DMS79 (cell line): ENCODE measurements at regions not wholly inside any gene's neighbourhood (a gene's known extent, or its start where the extent isn't known, plus 50 kb on each side); places are given as distances from the start of the nearest gene placed in this dataset.

ENCODE experiments used
- DNase-seq: peaks from one replicate; lab custom pipeline; 2025; lab: John Stamatoyannopoulos, UW

GRCh38 chr11:128365044-128365443, 222.3 kb downstream of the ETS1 start:
- DNase-seq = no peak

GRCh38 chr11:128361451-128362020, 225.8 kb downstream of the ETS1 start:
- peak; percentile 88 for DNase-seq

- no peak for DNase-seq
Observed at GRCh38 chr11:128359515-128359914, 227.8 kb downstream of the ETS1 start.

- no peak for DNase-seq
Observed at GRCh38 chr11:128357073-128357472, 230.3 kb downstream of the ETS1 start.

GRCh38 chr11:128355558-128355957, 231.8 kb downstream of the ETS1 start:
- no peak for DNase-seq

- no peak for DNase-seq
Observed at GRCh38 chr11:128354476-128354875, 232.9 kb downstream of the ETS1 start.

- DNase-seq = no peak
Observed at GRCh38 chr11:128351168-128351567, 236.2 kb downstream of the ETS1 start.

- DNase-seq = no peak
Observed at GRCh38 chr11:128349650-128350299, 237.6 kb downstream of the ETS1 start.

- DNase-seq = no peak
Observed at GRCh38 chr11:128346804-128347203, 240.6 kb downstream of the ETS1 start.

- DNase-seq = no peak
Observed at GRCh38 chr11:128345316-128345715, 242.0 kb downstream of the ETS1 start.

- DNase-seq = peak; percentile 11
Observed at GRCh38 chr11:128343870-128344269, 243.5 kb downstream of the ETS1 start.

- DNase-seq = no peak
Observed at GRCh38 chr11:128343135-128343514, 244.2 kb downstream of the ETS1 start.

- DNase-seq = peak; percentile 100
Observed at GRCh38 chr11:128342511-128343134, 244.7 kb downstream of the ETS1 start.

- DNase-seq = peak; percentile 30
Observed at GRCh38 chr11:128341280-128342248, 245.8 kb downstream of the ETS1 start.

- DNase-seq = no peak
Observed at GRCh38 chr11:128339792-128340191, 247.6 kb downstream of the ETS1 start.

GRCh38 chr11:128338811-128339210, 248.5 kb downstream of the ETS1 start:
- no peak for DNase-seq

GRCh38 chr11:128336203-128336602, 251.2 kb downstream of the ETS1 start:
- DNase-seq = no peak

- no peak for DNase-seq
Observed at GRCh38 chr11:128335729-128336128, 251.6 kb downstream of the ETS1 start.

- DNase-seq = no peak
Observed at GRCh38 chr11:128334311-128335044, 252.9 kb downstream of the ETS1 start.

- DNase-seq = no peak
Observed at GRCh38 chr11:128331317-128331716, 256.0 kb downstream of the ETS1 start.

- DNase-seq = no peak
Observed at GRCh38 chr11:128330203-128330602, 257.2 kb downstream of the ETS1 start.
